ENCODE measurements at regions not wholly inside any gene's neighbourhood (a gene's known extent, or its start where the extent isn't known, plus 50 kb on each side); places are given as distances from the start of the nearest gene placed in this dataset.

DNA sequence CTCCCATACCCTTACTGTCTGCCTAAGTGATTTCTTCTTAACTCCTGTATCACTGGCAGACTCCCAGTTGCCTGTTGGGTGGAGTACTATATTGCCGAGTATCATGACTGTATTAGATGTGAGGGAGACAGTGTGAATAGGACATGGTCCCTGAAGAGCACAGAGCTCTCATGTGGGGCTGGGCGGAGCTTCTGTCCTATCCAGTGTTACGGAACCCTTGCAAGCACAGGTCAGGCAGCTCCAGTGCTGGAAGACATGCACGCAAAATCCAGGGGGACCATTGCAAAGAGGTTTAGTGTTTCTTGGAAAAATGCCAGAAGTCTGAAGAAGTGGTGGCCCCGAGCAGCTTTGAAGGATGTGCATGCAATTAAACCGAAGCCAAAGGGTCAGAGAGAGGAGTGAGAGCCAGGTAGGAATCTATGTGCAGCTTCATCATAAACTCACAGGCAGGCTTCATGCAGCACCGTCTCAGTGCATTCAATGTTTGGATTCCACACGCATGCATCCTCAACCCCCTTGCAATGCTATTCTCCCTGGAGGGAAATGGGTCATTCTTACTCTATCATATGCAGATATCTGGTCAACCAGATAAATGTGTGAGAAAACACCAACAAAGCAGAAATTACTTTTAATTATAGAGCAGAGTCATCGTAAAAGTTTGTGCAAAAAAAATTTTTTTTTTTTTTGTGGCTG, 49.7 kb upstream of the DHRSX start:
- in situ Hi-C loops (cut with HindIII; ENCODE audit: low sequenced_read_pairs) = no loop called here
- TF ChIP-seq, protein P1, sequence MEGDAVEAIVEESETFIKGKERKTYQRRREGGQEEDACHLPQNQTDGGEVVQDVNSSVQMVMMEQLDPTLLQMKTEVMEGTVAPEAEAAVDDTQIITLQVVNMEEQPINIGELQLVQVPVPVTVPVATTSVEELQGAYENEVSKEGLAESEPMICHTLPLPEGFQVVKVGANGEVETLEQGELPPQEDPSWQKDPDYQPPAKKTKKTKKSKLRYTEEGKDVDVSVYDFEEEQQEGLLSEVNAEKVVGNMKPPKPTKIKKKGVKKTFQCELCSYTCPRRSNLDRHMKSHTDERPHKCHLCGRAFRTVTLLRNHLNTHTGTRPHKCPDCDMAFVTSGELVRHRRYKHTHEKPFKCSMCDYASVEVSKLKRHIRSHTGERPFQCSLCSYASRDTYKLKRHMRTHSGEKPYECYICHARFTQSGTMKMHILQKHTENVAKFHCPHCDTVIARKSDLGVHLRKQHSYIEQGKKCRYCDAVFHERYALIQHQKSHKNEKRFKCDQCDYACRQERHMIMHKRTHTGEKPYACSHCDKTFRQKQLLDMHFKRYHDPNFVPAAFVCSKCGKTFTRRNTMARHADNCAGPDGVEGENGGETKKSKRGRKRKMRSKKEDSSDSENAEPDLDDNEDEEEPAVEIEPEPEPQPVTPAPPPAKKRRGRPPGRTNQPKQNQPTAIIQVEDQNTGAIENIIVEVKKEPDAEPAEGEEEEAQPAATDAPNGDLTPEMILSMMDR (IDR thresholded peaks at IDR 0.05; ENCODE audit: low read depth, low read length, missing control alignments) = no peak
- no peak overlapping the region for H3K4me3 ChIP-seq (ENCODE audit: low read depth, low read length)
- no peak for DNase-seq (ENCODE audit: low read depth)

Data from astrocyte of the cerebellum (primary cell).